Upper lobe of right lung (tissue), 1 donor: ENCODE measurements at regions not wholly inside any gene's neighbourhood (a gene's known extent, or its start where the extent isn't known, plus 50 kb on each side); places are given as distances from the start of the nearest gene placed in this dataset.
A peak's percentile ranks its signal among the peaks of the same experiment; 100 is the strongest.
"Not testable (repeated sequence)": the region's sequence is repeated elsewhere in the genome, so short reads cannot be mapped to it uniquely, and the experiment has no call there.

Source experiments
- ATAC-seq: fragments of 200-7000 bp; cut with Tn5 transposase; one replicate; pipeline ENCODE4 v1.9.1; 2020; ENCODE audit warnings: mild to moderate bottlenecking, moderate library complexity
- DNase-seq: peaks from one replicate; pipeline ENCODE4 v3.0.0-alpha.2; 2020
- H3K27ac ChIP-seq: fragments of 200-600 bp; one replicate; pipeline ENCODE4 v1.8.0; 2022
- H3K27me3 ChIP-seq: fragments of 200-600 bp; one replicate; pipeline ENCODE4 v1.8.0; 2022; ENCODE audit warnings: mild to moderate bottlenecking
- H3K36me3 ChIP-seq: fragments of 200-600 bp; one replicate; pipeline ENCODE4 v1.8.0; 2022
- H3K4me1 ChIP-seq: fragments of 200-600 bp; one replicate; pipeline ENCODE4 v1.8.0; 2022
- H3K4me3 ChIP-seq: fragments of 200-600 bp; one replicate; pipeline ENCODE4 v1.8.0; 2022; ENCODE audit warnings: mild to moderate bottlenecking
- H3K9me3 ChIP-seq: fragments of 200-600 bp; one replicate; pipeline ENCODE4 v1.8.0; 2022
- CTCF ChIP-seq: fragments of 200-600 bp; IDR thresholded peaks from one replicate; pipeline ENCODE4 v1.8.0; 2022; ENCODE audit warnings: antibody characterized with exemption
- intact Hi-C: fragments of 100-400 bp; cut with DNase I; formaldehyde crosslinking; loops from one replicate; pipeline ENCODE4 v1.11.0; 2022
- donor health status: DM: no; HTN: yes; CAD: no; lungs with severe emphysema.

GRCh38 chr3:147688868-147689267 lies 279.7 kb downstream of the ZIC1 start:
- intact Hi-C loops: no loop called here

GRCh38 chr3:147699175-147699838 lies 290.1 kb downstream of the ZIC1 start:
- Histone ChIP-seq H3K36me3 (no peaks in the 10 kb centered on the region), H3K27ac (no peak overlapping the region), H3K4me3 (no peak overlapping the region), H3K4me1 (no peaks in the 10 kb centered on the region), H3K27me3 (no peaks in the 10 kb centered on the region), H3K9me3 (no peaks in the 10 kb centered on the region)
- intact Hi-C loops: no loop called here
- DNase-seq (no peak), ATAC-seq (no peak)
- TF ChIP-seq CTCF: no peak

More at GRCh38 chr3:147688868-147689267, 279.7 kb downstream of the ZIC1 start:
- H3K27me3 ChIP-seq: no peaks in the 10 kb centered on the region
- DNase-seq: no peak
- H3K27ac ChIP-seq: no peak overlapping the region
- ATAC-seq: no peak
- no peaks in the 10 kb centered on the region for H3K4me1 ChIP-seq
- H3K36me3 ChIP-seq: no peaks in the 10 kb centered on the region
- no peak for TF ChIP-seq CTCF
- H3K4me3 ChIP-seq: no peak overlapping the region
- no peaks in the 10 kb centered on the region for H3K9me3 ChIP-seq

- no peak overlapping the region for H3K27ac ChIP-seq
- no peak for DNase-seq
- TF ChIP-seq CTCF: no peak
- no peaks in the 10 kb centered on the region for H3K9me3 ChIP-seq
- H3K4me1 ChIP-seq: no peaks in the 10 kb centered on the region
- intact Hi-C loops: no loop called here
- no peaks in the 10 kb centered on the region for H3K36me3 ChIP-seq
- H3K4me3 ChIP-seq: no peak overlapping the region
- no peak for ATAC-seq
- no peaks in the 10 kb centered on the region for H3K27me3 ChIP-seq
These were observed 292.0 kb downstream of the ZIC1 start for GRCh38 chr3:147701195-147701594.

GRCh38 chr3:147702509-147702908 lies 293.3 kb downstream of the ZIC1 start:
- no peak overlapping the region for H3K4me3 ChIP-seq
- H3K36me3 ChIP-seq: no peaks in the 10 kb centered on the region
- no peaks in the 10 kb centered on the region for H3K27me3 ChIP-seq
- TF ChIP-seq CTCF: no peak
- no peak overlapping the region for H3K27ac ChIP-seq
- H3K4me1 ChIP-seq: no peaks in the 10 kb centered on the region
- intact Hi-C loops: no loop called here
- no peak for DNase-seq
- no peaks in the 10 kb centered on the region for H3K9me3 ChIP-seq
- ATAC-seq: no peak

GRCh38 chr3:147705651-147706051 lies 296.5 kb downstream of the ZIC1 start:
- H3K36me3 ChIP-seq: no peaks in the 10 kb centered on the region
- H3K4me3 ChIP-seq: no peak overlapping the region
- no peak overlapping the region for H3K27ac ChIP-seq
- no peaks in the 10 kb centered on the region for H3K27me3 ChIP-seq
- DNase-seq: no peak
- H3K4me1 ChIP-seq: no peaks in the 10 kb centered on the region
- TF ChIP-seq CTCF: no peak
- intact Hi-C loops: no loop called here
- H3K9me3 ChIP-seq: no peaks in the 10 kb centered on the region
- peak; percentile 42 for ATAC-seq

GRCh38 chr3:147710753-147711152 lies 301.6 kb downstream of the ZIC1 start:
- DNase-seq, H3K36me3 ChIP-seq, H3K9me3 ChIP-seq, H3K4me1 ChIP-seq, H3K27me3 ChIP-seq, intact Hi-C loops, ATAC-seq, H3K27ac ChIP-seq, H3K4me3 ChIP-seq: not testable (repeated sequence)
